T-helper 22 cell (primary cell): ENCODE measurements at regions not wholly inside any gene's neighbourhood (a gene's known extent, or its start where the extent isn't known, plus 50 kb on each side); places are given as distances from the start of the nearest gene placed in this dataset.
"Not testable (repeated sequence)": the region's sequence is repeated elsewhere in the genome, so short reads cannot be mapped to it uniquely, and the experiment has no call there.

Source experiments
- DNase-seq: peaks from one replicate; pipeline ENCODE4 v3.0.0-alpha.2; 2020; ENCODE audit warnings: low read depth

DNA sequence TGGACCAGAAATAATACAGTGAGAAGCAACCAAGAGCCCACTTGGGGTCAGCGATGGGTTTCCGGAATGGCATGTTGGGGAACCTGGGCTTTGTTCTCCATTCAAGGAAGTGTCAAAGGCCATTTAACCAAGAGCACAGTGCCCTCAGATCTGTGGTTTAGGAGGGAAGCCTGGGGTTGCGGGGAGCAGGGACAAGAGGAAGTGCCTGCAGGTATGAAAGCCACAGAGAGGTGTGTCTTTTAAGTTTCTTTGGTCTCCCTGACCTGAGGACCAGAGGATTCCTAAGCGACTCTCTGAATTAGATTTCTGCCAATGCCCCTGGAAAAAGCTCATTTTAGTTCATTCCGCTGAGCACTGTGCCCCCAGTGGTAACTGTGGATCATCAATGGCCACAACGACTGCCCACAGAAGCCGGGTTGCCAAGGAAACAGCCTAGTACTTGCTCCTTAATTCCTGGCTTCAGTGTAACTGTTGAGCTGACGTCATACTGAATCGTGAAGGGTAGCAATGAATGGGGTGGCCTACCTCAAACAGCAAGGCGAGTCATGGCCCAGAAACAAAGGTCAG lies 107.3 kb upstream of the SPIN1 start:
- DNase-seq = no peak

DNA sequence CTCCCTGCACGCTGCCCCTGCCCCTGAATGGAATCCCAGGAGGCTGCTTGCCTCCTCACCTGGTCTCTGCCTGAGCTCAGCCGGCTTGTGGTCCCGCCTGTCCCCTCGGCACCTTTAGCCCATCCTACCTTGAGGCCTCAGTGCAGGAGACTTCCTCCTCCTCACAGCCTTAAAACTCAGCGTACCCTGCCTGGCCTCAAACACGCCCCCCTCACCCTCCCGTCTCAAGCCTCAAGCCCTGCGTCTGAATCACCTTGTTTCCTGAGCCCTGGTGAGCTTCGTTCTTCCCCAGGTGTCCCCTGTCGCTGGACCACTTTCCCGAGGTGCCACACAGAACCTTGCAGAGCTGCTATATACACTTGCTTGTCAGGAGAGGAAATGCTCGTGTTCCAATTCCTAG lies 110.2 kb upstream of the SPIN1 start:
- no peak for DNase-seq

- no peak for DNase-seq
These were observed 114.2 kb upstream of the SPIN1 start for GRCh38 chr9:88274078-88274477.

DNA sequence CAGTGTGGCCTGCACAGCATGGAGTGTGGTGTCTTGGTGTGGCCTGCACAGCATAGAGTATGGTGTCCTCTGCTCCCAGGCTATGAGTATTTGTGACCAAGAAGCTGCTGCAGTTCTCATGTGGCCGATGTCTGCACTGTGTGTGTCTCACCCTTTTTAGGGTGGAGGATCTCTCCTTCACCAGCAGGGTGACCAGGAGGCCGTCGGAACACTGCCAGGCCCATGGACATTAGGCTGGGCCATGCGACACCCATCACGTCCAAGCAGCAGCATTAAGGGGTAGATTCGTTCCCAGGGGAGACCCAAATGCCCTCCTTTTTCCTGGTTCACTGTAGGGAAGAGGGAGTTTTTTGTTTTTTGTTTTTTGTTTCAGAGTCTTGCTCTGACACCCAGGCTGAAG lies 115.3 kb upstream of the SPIN1 start:
- no peak for DNase-seq

- no peak for DNase-seq
These were observed 117.8 kb upstream of the SPIN1 start for GRCh38 chr9:88270413-88270812.

DNA sequence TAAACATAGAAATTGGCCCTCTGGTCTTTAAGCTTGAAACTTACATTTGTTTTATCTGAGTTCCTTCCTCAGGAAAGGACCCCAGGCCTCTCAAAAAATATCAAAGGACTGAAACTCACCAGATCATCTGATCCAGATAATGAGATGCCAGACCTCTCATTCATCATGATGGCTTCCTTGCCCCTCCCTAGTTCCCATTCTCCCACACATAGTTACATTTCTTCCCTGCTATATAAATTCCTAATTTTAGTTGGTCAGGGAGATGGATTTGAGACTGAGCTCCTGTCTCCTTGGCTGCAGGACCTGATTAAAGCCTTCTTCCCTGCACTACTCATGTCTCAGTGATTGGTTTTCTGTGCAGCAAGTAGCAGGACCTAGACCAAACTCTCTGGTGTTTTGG lies 119.4 kb upstream of the SPIN1 start:
- no peak for DNase-seq

DNA sequence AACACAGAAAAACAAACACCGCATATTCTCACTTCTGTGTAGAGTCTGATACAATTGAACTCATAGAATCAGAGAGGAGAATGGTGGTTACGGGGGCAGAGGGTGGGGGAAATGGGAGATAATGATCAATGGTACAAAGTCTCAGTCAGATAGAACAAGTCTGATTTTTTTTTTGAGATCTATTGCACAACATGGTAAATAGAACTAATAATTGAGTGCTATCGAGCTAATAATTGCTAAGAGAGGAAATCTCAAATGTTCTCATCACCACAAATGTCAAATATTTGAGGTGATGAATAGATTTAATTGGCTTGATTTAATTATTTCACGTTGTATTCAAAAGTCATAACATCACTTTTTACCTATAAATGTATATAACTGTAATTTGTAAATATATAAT lies 121.0 kb upstream of the SPIN1 start:
- no peak for DNase-seq

DNA sequence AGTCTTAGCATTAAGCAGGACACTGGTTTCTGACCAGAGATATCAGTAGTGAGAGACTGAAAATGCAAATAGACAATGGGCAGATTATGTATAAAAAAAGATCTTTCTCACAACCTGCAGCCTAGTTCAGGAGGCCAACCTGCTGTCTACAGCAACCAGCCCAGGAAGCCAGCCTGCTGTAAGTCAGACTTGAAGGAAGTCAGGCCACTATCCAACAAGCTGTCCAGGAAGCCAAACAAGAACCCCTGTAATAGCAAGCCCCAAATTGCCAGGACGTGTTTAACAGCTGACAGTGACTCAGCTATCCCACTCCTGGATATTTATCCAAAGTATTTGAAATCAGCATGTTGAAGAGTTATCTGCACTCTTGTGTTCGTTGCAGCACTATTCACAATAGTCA lies 121.8 kb upstream of the SPIN1 start:
- DNase-seq = no peak

GRCh38 chr9:88259001-88259400 lies 120.7 kb upstream of the SPATA31C2 start:
- no peak for DNase-seq

GRCh38 chr9:88258601-88259000 lies 120.3 kb upstream of the SPATA31C2 start:
- DNase-seq = no peak

DNA sequence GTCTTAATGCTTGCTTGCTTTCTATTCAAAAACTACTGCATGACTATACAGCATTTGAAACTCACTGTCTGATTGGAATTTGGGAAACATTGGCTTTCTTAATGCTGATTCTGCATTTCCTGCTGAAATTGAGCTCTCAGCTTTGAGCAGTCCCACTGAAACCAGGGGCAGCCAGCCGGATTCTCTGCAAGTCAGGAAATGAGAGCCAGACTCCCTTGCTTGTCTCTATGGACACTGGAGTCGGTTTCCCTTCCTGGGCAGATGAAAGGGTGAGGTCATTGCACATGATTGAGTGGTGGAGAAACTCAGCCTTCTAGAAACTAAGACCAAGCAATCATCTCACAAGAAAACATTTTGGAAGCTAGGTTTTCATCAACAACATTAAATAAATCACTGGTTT lies 119.7 kb upstream of the SPATA31C2 start:
- no peak for DNase-seq

DNA sequence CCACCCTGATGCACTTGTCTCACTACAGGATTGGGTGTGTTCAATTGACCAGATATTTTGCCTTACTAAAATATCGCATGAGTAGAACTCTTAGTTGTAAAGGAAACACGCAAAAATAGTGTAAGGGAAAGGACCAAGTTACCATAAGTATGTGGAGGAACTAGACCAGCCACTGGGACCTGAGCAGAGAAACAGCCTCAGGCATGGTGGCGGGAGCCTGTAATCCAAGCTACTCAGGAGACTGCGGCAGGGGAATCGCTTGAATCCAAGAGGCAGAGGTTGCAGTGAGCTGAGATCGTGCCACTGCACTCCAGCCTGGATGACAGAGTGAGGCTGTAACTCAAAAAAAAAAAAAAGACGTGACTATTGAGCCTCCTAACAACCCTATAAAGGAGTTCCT lies 117.9 kb upstream of the SPATA31C2 start:
- no peak for DNase-seq

DNA sequence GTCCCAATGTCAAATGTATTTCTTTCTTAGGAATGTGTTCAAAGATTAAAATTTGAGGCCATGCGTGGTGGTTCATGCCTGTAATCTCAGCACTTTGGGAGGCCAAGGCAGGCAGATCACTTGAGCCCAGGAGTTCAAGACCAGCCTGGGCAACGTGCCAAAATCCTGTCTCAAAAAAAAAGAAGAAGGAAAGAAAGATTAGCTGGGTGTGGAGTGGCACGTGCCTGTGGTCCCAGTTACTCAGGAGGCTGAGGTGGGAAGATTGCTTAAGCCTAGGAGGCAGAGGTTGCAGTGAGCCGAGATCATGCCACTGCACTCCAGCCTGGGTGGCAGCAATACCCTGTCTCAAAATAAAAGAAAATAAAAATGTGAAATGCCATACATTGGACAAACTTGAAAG lies 117.5 kb upstream of the SPATA31C2 start:
- not testable (repeated sequence) for DNase-seq

GRCh38 chr9:88251903-88252302 lies 113.6 kb upstream of the SPATA31C2 start:
- no peak for DNase-seq

- no peak for DNase-seq
These were observed 105.5 kb upstream of the SPATA31C2 start for GRCh38 chr9:88243736-88244135.

- no peak for DNase-seq
These were observed 104.6 kb upstream of the SPATA31C2 start for GRCh38 chr9:88242879-88243278.

DNA sequence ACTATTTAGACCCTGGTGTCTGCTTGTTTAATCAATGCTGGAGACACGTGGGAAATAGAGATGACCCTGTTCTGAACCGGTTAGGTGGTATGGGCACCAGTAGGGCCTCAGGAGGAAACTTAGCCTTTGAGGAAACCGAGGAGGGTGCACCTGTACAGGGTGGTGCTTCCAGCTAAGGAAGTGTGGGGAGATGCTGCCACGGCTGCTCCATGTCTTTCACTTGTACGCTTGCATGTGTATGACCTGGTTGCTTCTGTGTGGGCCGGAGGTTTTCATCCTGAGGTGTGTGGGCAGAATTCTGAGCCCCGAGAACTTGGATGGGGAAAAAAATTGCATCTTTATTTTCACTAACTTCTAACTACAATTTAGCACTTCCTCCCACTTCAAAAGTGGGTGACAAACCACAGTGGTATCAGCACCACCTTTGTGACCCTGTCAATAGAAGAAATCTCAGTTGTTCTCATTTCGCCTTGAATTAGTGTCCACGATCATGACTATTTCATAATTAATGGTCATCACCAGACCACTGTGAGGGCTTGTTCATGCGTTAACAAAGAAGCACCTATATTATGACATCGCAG lies 99.8 kb upstream of the SPATA31C2 start:
- DNase-seq = no peak

GRCh38 chr9:88237479-88237961 lies 99.2 kb upstream of the SPATA31C2 start:
- DNase-seq = no peak

DNA sequence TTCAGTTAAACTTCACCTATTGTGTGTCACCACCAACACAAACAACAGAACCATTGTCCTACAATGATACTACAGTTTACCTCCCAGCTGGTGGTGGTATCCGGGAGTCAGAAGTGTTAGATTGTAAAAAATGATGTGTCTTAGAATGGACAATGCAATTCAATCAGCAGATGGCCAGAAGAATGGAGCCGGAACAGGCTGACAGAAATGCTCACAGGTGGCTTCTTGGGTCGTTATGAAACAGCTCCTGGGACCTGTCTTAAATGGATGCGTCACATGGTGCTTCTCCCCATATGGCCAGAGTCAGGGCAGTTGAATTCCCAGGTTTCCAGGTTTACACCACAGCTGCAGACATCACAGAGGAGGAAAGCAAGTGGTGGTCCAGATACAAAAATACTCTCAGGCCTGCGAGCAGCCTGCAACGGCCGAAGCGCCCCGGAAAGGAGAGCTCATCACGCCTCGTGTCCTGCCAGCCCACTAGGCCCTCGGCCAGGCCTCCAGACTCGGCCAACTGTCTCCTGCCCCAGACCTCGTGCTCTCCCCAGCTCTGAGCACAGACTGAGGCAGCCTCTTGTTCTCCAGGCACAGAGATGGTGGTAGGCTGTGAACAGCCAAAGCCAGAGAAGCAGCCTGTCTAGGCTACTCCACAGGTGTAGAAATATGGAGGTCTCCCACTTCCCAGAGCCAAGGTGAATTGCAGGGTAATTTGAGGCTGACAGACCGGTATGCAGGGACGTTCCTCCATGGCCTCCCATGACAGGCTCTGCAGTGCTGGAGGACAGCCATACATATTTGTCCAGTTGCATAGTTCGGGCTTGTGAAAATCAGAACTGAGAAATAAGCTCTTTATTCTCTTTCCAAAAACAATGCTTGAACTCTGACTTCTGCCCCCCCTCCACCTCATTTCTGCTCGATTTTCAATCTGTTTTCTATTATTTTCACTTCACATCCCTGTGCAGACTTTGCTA lies 98.5 kb upstream of the SPATA31C2 start:
- no peak for DNase-seq

DNA sequence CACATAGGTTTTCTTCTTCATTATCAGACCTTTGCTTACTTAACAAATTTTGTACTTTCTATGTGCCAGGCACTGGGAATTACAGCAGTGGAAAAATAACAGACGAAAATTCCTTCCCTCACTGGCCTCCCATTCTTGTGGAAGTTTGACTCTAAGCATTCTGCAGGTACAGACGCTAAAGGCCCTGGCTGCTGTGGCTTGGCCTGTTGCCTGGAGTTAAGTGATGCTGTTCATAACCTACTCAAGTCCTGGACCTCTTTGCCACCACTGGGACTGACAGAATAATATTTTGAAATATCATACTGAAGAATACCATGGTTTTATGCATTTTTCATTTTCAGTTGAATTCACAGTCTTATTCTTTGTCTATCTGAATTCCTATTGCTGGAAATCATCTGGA lies 97.3 kb upstream of the SPATA31C2 start:
- DNase-seq = no peak

GRCh38 chr9:88234114-88234513 lies 95.8 kb upstream of the SPATA31C2 start:
- DNase-seq = no peak

DNA sequence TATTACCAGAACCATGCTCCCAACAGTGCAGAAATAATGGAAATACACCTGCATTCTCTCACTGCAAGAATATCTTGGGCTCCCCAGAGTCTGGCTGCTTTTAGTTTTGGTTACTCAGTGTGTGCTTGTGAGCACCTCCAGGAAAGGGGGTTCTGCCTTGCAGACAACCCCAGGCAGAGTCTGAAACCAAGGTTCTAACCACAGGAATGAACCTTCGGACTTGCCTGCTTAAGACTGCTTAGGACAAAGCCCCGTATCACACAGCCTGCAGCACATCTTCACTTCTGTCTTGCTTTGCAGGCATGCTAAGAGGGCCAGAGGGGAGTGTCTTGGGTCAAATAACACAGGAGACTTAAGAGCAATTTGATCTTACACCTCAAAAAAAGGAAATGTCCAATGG lies 94.8 kb upstream of the SPATA31C2 start:
- no peak for DNase-seq

- DNase-seq = no peak
These were observed 92.3 kb upstream of the SPATA31C2 start for GRCh38 chr9:88230612-88231011.
